22Rv1 (cell line): ENCODE measurements at regions not wholly inside any gene's neighbourhood (a gene's known extent, or its start where the extent isn't known, plus 50 kb on each side); places are given as distances from the start of the nearest gene placed in this dataset.
"Not testable (repeated sequence)": the region's sequence is repeated elsewhere in the genome, so short reads cannot be mapped to it uniquely, and the experiment has no call there.

Source experiments
- H3K27ac ChIP-seq: fragments of 450-650 bp; 2 replicates; pipeline ENCODE4 v1.5.1; 2017
- ZFX ChIP-seq: fragments of 450-650 bp; IDR thresholded peaks from 2 replicates; pipeline ENCODE4 v1.6.1; 2017; ENCODE audit warnings: antibody characterized with exemption, borderline replicate concordance
- TF ChIP-seq, protein P1 (sequence below): fragments of 450-650 bp; IDR thresholded peaks from 2 replicates; pipeline ENCODE4 v1.5.1; 2017; ENCODE audit warnings: mild to moderate bottlenecking

DNA sequence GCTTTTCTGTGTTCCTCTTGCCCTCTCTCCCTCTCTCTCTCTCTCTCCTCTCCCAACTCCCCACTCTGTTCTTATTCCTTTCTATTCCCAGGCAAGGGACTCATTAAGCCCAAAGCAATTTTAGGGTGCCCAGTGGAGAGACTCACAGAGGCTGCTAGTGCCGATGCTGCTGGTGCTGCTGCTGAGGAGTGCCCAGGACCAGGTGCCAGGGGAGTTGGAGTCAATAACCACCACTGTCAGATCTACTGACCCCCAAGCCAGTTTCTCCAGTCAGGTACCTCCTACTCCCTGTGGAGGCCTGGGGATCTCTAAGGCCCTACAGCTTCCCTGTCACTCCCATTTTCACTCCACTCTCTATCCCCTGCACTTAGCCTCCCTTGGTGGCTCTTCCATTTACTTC, 54.2 kb upstream of the LAS1L start:
- TF ChIP-seq ZFX = no peak
- TF ChIP-seq, protein P1, sequence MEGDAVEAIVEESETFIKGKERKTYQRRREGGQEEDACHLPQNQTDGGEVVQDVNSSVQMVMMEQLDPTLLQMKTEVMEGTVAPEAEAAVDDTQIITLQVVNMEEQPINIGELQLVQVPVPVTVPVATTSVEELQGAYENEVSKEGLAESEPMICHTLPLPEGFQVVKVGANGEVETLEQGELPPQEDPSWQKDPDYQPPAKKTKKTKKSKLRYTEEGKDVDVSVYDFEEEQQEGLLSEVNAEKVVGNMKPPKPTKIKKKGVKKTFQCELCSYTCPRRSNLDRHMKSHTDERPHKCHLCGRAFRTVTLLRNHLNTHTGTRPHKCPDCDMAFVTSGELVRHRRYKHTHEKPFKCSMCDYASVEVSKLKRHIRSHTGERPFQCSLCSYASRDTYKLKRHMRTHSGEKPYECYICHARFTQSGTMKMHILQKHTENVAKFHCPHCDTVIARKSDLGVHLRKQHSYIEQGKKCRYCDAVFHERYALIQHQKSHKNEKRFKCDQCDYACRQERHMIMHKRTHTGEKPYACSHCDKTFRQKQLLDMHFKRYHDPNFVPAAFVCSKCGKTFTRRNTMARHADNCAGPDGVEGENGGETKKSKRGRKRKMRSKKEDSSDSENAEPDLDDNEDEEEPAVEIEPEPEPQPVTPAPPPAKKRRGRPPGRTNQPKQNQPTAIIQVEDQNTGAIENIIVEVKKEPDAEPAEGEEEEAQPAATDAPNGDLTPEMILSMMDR = no peak
- H3K27ac ChIP-seq = no peak overlapping the region

DNA sequence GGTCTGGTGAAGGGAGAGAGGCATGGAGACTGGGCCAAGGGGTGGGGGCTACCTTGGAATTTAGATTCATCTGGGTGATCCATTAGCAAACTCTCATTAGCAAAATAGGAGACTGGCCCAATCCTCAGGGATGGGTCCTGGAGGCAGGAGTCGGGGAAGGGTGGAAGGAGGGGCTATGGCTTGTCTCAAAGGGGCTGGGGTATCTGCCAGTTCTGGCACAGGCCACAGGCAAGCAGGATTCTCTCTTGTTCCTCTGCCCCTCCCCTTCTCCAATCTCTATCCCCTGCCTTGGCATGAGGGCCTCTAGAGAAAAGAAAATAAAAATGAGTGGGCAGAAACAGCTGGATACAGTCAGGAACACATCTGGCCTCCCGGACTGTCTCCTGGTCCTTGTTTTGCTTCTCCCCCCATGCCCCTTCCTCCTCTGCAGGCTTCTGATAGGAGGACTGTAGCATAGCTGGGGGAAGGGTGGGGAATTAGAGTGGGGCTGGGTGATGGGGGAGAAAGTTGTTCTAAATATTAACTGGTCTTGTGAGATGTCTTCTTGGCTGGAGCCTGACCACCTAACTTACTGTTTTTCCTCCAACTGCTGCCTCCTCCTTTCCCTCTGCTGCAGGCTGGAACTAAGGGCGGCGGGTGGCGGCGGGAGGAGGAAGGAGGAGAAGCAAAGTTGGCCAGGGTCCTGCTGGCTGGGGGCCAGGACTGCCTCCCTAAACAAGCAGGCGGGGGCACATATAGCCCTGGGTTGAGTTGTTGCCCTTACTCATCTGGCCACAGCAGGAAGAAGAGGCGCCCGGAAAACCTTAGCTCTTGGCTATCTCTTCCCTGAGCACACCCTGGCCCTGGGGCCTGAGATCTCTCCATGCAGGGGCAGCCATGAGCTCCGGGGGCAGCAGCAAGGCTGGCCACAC, 53.3 kb upstream of the LAS1L start:
- no peak overlapping the region for H3K27ac ChIP-seq
- no peak for TF ChIP-seq ZFX
- TF ChIP-seq, protein P1 = no peak

DNA sequence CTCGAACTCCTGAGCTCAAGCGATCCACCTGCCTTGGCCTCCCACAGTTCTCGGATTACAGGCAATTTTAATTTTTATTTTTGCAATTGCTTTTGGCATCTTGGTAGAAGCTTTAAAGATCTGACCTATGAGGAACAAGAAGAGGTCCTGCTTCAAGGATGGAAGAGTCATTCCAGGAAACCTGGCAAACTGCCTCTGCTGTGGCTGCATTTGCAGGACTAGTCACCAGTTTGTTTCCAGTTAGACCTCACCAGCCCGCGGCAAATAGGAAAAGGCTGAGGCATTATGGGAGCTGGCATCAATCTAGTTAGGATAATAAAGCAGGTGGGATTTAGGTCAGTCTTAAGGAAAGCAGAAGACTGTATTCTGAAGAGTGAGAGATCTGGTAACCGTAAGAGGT, 51.9 kb upstream of the LAS1L start:
- no peak for TF ChIP-seq ZFX
- TF ChIP-seq, protein P1 = no peak
- H3K27ac ChIP-seq = no peak overlapping the region

DNA sequence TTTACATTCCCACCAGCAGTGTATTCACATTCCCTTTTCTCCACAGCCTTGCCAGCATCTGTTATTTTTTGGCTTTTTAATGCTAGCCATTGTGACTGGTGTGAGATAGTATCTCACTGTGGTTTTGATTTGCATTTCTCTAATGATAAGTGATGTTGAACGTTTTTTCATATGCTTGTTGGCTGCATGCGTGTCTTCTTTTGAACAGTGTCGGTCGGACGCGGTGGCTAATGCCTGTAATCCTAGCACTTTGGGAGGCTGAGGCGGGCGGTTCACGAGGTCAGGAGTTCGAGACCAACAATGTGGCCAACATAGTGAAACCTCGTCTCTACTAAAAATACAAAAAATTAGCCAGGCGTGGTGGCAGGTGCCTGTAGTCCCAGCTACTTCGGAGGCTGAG, 50.6 kb upstream of the LAS1L start:
- H3K27ac ChIP-seq = not testable (repeated sequence)
